Mammary epithelial cell (primary cell): ENCODE measurements at regions not wholly inside any gene's neighbourhood (a gene's known extent, or its start where the extent isn't known, plus 50 kb on each side); places are given as distances from the start of the nearest gene placed in this dataset.

Source experiments
- CTCF ChIP-seq, 2 donors: IDR thresholded peaks in 1 of 2; conservative IDR thresholded peaks in 1 of 2; 2 replicates each; pipeline ENCODE4 v1.5.1; 2011 to 2012; ENCODE audit warnings: inconsistent platforms in 2 of 2, low read length in 2 of 2, mild to moderate bottlenecking in 2 of 2, control low read depth in 1 of 2, low read depth in 1 of 2; ENCODE audit not compliant: insufficient read depth in 1 of 2; ENCODE audit errors: extremely low read depth in 1 of 2
- EZH2 ChIP-seq: IDR thresholded peaks from 2 replicates; pipeline ENCODE4 v1.6.1; 2012; ENCODE audit warnings: low read length, inconsistent platforms, borderline replicate concordance

GRCh38 chr15:99486371-99487336, 79.1 kb upstream of the MEF2A start:
- TF ChIP-seq EZH2 (no peak), CTCF (conservative IDR thresholded peaks at IDR 0.05 in 1 of 2, IDR thresholded peaks at IDR 0.05 in 1 of 2; ENCODE audit: extremely low read depth in 1 of 2, insufficient read depth in 1 of 2, low read depth in 1 of 2, low read length in 2 of 2) (no peak)
